PC-9 (cell line): ENCODE measurements at regions not wholly inside any gene's neighbourhood (a gene's known extent, or its start where the extent isn't known, plus 50 kb on each side); places are given as distances from the start of the nearest gene placed in this dataset.
"Not testable (repeated sequence)": the region's sequence is repeated elsewhere in the genome, so short reads cannot be mapped to it uniquely, and the experiment has no call there.

ENCODE experiments used
- EZH2 ChIP-seq: fragments of 200-600 bp; sonication (generic); IDR thresholded peaks from 2 replicates; pipeline ENCODE4 v1.8.0; 2017; ENCODE audit warnings: antibody characterized with exemption, low read depth
- TF ChIP-seq, protein P1 (sequence below): fragments of 200-600 bp; sonication (generic); conservative IDR thresholded peaks from 2 replicates; pipeline ENCODE4 v1.6.1; 2017; ENCODE audit warnings: mixed run types, antibody characterized with exemption, mild to moderate bottlenecking, moderate library complexity

DNA sequence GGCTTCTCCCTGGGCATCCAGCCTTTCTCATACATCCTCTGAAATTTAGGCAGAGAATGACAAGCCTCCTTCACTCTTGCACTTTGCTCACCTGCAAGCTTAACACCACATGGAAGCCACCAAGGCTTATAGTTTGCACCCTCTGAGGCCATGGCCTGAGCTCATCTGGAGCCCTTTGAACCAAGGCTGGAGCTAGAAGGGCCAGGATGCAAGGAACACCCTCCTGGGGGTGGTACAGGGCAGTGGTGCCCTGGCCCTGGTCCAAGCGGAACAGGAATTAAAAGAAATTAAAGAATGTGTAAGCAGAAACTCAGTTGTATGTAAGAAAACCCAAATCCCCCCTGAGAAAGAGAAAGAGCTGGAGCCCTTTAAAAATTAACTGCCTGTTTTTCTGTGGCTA lies 221.9 kb downstream of the POTEH start:
- TF ChIP-seq, protein P1, sequence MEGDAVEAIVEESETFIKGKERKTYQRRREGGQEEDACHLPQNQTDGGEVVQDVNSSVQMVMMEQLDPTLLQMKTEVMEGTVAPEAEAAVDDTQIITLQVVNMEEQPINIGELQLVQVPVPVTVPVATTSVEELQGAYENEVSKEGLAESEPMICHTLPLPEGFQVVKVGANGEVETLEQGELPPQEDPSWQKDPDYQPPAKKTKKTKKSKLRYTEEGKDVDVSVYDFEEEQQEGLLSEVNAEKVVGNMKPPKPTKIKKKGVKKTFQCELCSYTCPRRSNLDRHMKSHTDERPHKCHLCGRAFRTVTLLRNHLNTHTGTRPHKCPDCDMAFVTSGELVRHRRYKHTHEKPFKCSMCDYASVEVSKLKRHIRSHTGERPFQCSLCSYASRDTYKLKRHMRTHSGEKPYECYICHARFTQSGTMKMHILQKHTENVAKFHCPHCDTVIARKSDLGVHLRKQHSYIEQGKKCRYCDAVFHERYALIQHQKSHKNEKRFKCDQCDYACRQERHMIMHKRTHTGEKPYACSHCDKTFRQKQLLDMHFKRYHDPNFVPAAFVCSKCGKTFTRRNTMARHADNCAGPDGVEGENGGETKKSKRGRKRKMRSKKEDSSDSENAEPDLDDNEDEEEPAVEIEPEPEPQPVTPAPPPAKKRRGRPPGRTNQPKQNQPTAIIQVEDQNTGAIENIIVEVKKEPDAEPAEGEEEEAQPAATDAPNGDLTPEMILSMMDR = not testable (repeated sequence)
- TF ChIP-seq EZH2 = not testable (repeated sequence)
